Right lobe of liver (tissue), 6 donors: ENCODE measurements at regions not wholly inside any gene's neighbourhood (a gene's known extent, or its start where the extent isn't known, plus 50 kb on each side); places are given as distances from the start of the nearest gene placed in this dataset.

Experiments
- ATAC-seq, 4 donors: fragments of 200-7000 bp; cut with Tn5 transposase; one replicate each; pipeline ENCODE4 v1.9.1; 2020; ENCODE audit warnings: mild to moderate bottlenecking in 4 of 4, moderate library complexity in 4 of 4
- DNase-seq, 3 donors: peaks; one replicate each; pipeline ENCODE4 v3.0.0-alpha.2; 2020
- H3K27ac ChIP-seq, 3 donors: fragments of 200-600 bp; one replicate each; pipeline ENCODE4 v1.8.0; 2022
- H3K27me3 ChIP-seq, 2 donors: fragments of 200-600 bp; one replicate each; pipeline ENCODE4 v1.8.0; 2022
- H3K36me3 ChIP-seq, 4 donors: fragments of 200-600 bp; sonication (generic) in 1 of 4; one replicate each; pipeline versions ENCODE4 v1.5.1 to v1.8.0; 2017 to 2022; ENCODE audit warnings: control low read depth in 1 of 4
- H3K4me1 ChIP-seq, 4 donors: fragments of 200-600 bp; sonication (generic) in 1 of 4; one replicate each; pipeline versions ENCODE4 v1.5.1 to v1.8.0; 2017 to 2022; ENCODE audit warnings: control low read depth in 1 of 4
- H3K4me3 ChIP-seq, 3 donors: fragments of 200-600 bp; one replicate each; pipeline ENCODE4 v1.8.0; 2022
- H3K9me3 ChIP-seq, 4 donors: fragments of 200-600 bp; sonication (generic) in 1 of 4; one replicate each; pipeline versions ENCODE4 v1.5.1 to v1.8.0; 2017 to 2022; ENCODE audit warnings: control low read depth in 1 of 4
- POLR2A ChIP-seq: fragments of 450-650 bp; IDR thresholded peaks from one replicate; pipeline ENCODE4 v1.6.1; 2017; ENCODE audit warnings: antibody characterized with exemption, mild to moderate bottlenecking
- WGBS: methylation state at CpG from one replicate; pipeline ENCODE4 v1.1.6; 2018; ENCODE audit warnings: low coverage, low lambda C conversion rate; ENCODE audit not compliant: insufficient coverage; ENCODE audit errors: missing lambda C conversion rate; 5-methylcytosine and 5-hydroxymethylcytosine counted together
- intact Hi-C, 2 donors: fragments of 100-400 bp; cut with DNase I; formaldehyde crosslinking; loops; one replicate each; pipeline versions ENCODE4 v1.11.2 to v1.14.1; 2022
- TF ChIP-seq, protein P1 (sequence below), 4 donors: fragments of 200-600 bp in 3 of 4; fragments of 450-650 bp in 1 of 4; IDR thresholded peaks; one replicate each; pipeline versions ENCODE4 v1.5.1 to v1.8.0; 2016 to 2022; ENCODE audit warnings: antibody characterized with exemption in 4 of 4, mild to moderate bottlenecking in 2 of 4
- donor health status: DM: no; HTN: yes; CAD: no.
- donor health status: DM: no; HTN: no; CAD: no.
- donor health status: DM: no; HTN: no; CAD: no.
- donor health status: DM: no; HTN: yes; CAD: no.
- donor health status: DM: no; HTN: yes; CAD: no.

DNA sequence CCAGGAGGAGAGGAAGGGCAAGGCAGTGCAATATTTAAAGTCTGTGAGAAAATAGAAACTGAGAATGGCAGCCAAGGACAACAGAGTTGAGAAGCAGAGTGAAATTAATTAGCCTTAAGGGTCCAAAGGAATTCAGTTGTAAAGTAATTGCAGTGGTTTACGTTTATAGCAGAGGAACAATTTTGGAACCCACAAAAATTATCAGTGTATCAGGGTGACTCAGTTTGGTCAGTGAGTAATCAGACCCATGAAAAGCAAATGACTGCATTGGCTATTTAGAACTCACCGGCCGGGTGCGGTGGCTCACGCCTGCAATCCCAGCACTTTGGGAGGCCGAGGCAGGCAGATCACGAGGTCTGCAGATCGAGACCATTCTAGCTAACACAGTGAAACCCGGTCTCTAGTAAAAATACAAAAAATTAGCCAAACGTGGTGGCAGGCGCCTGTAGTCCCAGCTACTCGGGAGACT is 245.8 kb upstream of the SLC39A10 start:
- Histone ChIP-seq H3K27ac (no peak overlapping the region), H3K4me3 (no peak overlapping the region), H3K27me3 (no peaks in the 10 kb centered on the region), H3K4me1 (no peaks in the 10 kb centered on the region), H3K36me3 (no peaks in the 10 kb centered on the region), H3K9me3 (no peaks in the 10 kb centered on the region)
- no peak for DNase-seq
- TF ChIP-seq, protein P1, sequence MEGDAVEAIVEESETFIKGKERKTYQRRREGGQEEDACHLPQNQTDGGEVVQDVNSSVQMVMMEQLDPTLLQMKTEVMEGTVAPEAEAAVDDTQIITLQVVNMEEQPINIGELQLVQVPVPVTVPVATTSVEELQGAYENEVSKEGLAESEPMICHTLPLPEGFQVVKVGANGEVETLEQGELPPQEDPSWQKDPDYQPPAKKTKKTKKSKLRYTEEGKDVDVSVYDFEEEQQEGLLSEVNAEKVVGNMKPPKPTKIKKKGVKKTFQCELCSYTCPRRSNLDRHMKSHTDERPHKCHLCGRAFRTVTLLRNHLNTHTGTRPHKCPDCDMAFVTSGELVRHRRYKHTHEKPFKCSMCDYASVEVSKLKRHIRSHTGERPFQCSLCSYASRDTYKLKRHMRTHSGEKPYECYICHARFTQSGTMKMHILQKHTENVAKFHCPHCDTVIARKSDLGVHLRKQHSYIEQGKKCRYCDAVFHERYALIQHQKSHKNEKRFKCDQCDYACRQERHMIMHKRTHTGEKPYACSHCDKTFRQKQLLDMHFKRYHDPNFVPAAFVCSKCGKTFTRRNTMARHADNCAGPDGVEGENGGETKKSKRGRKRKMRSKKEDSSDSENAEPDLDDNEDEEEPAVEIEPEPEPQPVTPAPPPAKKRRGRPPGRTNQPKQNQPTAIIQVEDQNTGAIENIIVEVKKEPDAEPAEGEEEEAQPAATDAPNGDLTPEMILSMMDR (IDR thresholded peaks at IDR 0.05): no peak
- no peak for TF ChIP-seq POLR2A
- ATAC-seq: no peak
- intact Hi-C loops: no loop called here
- WGBS: 36% methylated on average over 1 of the region's 12 CpGs

DNA sequence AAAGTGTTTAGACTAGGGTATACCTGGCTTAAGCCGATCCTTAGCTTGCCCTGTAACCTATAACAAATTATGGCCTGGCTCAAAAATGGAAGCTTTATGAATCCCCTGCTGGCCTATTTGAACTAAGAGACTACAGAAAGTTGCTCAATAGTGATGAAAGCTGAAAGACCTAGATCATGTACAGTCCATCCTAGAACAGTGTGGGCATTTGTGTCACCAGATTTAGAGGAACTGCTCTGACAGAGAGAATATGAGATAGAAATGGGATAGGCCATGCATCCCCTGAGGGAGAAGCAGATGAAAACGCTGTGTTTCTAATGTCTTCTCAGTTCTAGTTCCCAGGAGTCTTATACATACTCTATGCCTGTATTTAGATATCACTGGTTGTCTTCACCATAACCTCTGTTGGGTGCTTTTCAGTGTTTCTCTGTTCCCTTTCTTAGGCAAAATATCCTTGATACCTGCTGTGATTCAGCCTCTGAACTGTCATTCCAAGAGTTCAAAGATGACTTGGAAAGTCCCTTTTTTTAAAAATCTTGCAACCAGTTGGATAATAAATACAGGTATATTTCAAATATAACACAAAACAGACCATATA is 246.9 kb upstream of the SLC39A10 start:
- Histone ChIP-seq H3K36me3 (no peaks in the 10 kb centered on the region), H3K9me3 (no peaks in the 10 kb centered on the region), H3K27me3 (no peaks in the 10 kb centered on the region), H3K4me3 (no peak overlapping the region), H3K4me1 (no peaks in the 10 kb centered on the region), H3K27ac (no peak overlapping the region)
- intact Hi-C loops: no loop called here
- WGBS: 54% methylated on average over 2 of the region's 2 CpGs
- TF ChIP-seq POLR2A: no peak
- TF ChIP-seq, protein P1 (IDR thresholded peaks at IDR 0.05): no peak
- DNase-seq (no peak), ATAC-seq (no peak)

DNA sequence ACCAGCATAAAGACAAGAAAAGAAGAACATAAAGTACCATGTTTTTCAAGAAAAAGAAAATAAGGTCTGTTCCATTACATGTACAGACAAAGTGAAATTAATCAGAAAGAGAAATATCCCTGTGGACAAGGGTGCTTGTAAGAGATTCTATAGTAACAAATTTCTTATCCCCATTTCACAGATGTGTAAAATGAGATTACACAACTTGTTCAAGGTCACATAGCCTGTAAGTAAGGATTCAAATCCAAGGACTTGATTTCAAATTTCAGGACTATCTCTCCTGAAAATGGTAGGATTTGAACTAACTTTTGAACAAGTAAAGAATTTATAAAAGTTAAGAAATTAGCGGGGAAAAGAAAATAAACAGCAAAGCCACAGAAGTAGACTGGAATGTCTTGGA is 248.2 kb upstream of the SLC39A10 start:
- Histone ChIP-seq H3K36me3 (no peaks in the 10 kb centered on the region), H3K27me3 (no peaks in the 10 kb centered on the region), H3K27ac (no peak overlapping the region), H3K4me3 (no peak overlapping the region), H3K9me3 (no peaks in the 10 kb centered on the region), H3K4me1 (no peaks in the 10 kb centered on the region)
- TF ChIP-seq, protein P1 (IDR thresholded peaks at IDR 0.05): no peak
- no peak for TF ChIP-seq POLR2A
- no peak for DNase-seq
- ATAC-seq: no peak
- intact Hi-C loops: no loop called here
- 94% methylated on average over 1 of the region's 1 CpG for WGBS

DNA sequence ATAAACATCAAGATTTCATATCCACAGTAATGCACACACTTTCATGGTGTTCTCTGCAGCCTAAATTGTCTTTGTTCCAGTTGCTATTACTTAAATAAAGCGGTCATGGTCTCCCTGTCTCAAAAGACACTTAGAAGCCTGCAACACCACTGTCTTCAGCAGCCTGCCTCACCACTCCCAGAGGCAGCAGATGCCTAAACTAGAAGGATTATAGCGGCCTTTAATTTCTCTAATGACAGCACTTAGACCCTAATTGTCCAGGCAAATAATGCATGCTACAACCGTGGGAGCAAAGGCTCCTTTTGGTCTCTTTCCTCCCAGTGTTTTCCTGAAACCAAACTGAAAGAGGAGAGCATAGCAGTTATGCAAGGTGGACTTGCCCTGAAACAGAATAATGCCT is 248.8 kb upstream of the SLC39A10 start:
- WGBS: 39% methylated on average over 3 of the region's 3 CpGs
- Histone ChIP-seq H3K27ac (no peak overlapping the region), H3K36me3 (no peaks in the 10 kb centered on the region), H3K4me3 (no peak overlapping the region), H3K9me3 (no peaks in the 10 kb centered on the region), H3K27me3 (no peaks in the 10 kb centered on the region), H3K4me1 (no peaks in the 10 kb centered on the region)
- DNase-seq: no peak
- no peak for TF ChIP-seq POLR2A
- TF ChIP-seq, protein P1 (IDR thresholded peaks at IDR 0.05): no peak
- intact Hi-C loops: no loop called here
- ATAC-seq: no peak

DNA sequence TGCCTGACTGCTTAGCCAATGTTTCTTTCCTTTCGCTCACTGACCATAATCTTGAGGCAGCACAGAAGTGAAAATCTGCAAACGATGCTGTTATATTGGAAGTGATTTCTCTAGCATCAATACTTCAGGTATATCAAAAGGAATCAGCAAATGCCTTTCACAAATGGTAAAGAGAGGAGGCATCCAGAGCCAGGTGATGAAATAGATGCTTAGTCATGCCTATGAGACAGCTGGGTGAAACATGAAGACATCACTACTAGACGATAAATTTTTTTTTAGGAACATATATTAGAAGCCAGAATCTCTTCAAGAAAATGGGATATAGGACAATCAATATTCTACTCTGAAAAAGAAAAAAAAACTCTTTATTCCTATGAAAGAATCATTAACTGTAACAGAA is 249.2 kb upstream of the SLC39A10 start:
- intact Hi-C loops: no loop called here
- H3K36me3 ChIP-seq: no peaks in the 10 kb centered on the region
- H3K4me3 ChIP-seq: no peak overlapping the region
- ATAC-seq (no peak), DNase-seq (no peak)
- no peaks in the 10 kb centered on the region for H3K9me3 ChIP-seq
- TF ChIP-seq, protein P1 (IDR thresholded peaks at IDR 0.05): no peak
- TF ChIP-seq POLR2A: no peak
- H3K27me3 ChIP-seq: no peaks in the 10 kb centered on the region
- H3K27ac ChIP-seq: no peak overlapping the region
- WGBS: 67% methylated on average over 2 of the region's 3 CpGs
- H3K4me1 ChIP-seq: no peaks in the 10 kb centered on the region
